Transverse colon (tissue), 4 donors: ENCODE measurements at regions not wholly inside any gene's neighbourhood (a gene's known extent, or its start where the extent isn't known, plus 50 kb on each side); places are given as distances from the start of the nearest gene placed in this dataset.

Source experiments
- CTCF ChIP-seq, 5 experiments: fragments of 200-600 bp in 3 of 5; fragments of 450-650 bp in 2 of 5; sonication (generic) in 3 of 5; IDR thresholded peaks; 1 replicate in 2 of 5; 2 replicates in 3 of 5; pipeline ENCODE4 v1.5.1; 2016 to 2017; ENCODE audit warnings: antibody characterized with exemption in 5 of 5, inconsistent platforms in 3 of 5, mild to moderate bottlenecking in 2 of 5, moderate library complexity in 1 of 5
- EP300 ChIP-seq: sonication (generic); formaldehyde crosslinking; IDR thresholded peaks from one replicate; pipeline ENCODE4 v1.6.1; 2017; ENCODE audit warnings: antibody characterized with exemption, low read depth
- POLR2A ChIP-seq: fragments of 450-650 bp; IDR thresholded peaks from one replicate; pipeline ENCODE4 v1.6.1; 2016; ENCODE audit warnings: antibody characterized with exemption, mild to moderate bottlenecking, moderate library complexity
- POLR2AphosphoS5 ChIP-seq, 3 donors: sonication (generic); formaldehyde crosslinking; IDR thresholded peaks; one replicate each; pipeline ENCODE4 v1.6.1; 2016; ENCODE audit warnings: antibody characterized with exemption in 3 of 3

- TF ChIP-seq EP300 (no peak), POLR2A (no peak), POLR2AphosphoS5 (IDR thresholded peaks at IDR 0.05) (no peak), CTCF (IDR thresholded peaks at IDR 0.05) (no peak)
These were observed 297.7 kb downstream of the MSX2 start for GRCh38 chr5:175021841-175022625.
